Body of pancreas (tissue), 4 donors: ENCODE measurements at regions not wholly inside any gene's neighbourhood (a gene's known extent, or its start where the extent isn't known, plus 50 kb on each side); places are given as distances from the start of the nearest gene placed in this dataset.

ENCODE experiments used
- POLR2A ChIP-seq, 3 donors: fragments of 450-650 bp; IDR thresholded peaks; one replicate each; pipeline ENCODE4 v1.6.1; 2016; ENCODE audit warnings: antibody characterized with exemption in 3 of 3, mild to moderate bottlenecking in 2 of 3
- TF ChIP-seq, protein P1 (sequence below), 7 experiments: fragments of 450-650 bp in 4 of 7; fragments of 200-600 bp in 3 of 7; sonication (generic) in 3 of 7; IDR thresholded peaks; one replicate each; pipeline ENCODE4 v1.5.1; 2016 to 2019; ENCODE audit warnings: antibody characterized with exemption in 7 of 7

- TF ChIP-seq, protein P1, sequence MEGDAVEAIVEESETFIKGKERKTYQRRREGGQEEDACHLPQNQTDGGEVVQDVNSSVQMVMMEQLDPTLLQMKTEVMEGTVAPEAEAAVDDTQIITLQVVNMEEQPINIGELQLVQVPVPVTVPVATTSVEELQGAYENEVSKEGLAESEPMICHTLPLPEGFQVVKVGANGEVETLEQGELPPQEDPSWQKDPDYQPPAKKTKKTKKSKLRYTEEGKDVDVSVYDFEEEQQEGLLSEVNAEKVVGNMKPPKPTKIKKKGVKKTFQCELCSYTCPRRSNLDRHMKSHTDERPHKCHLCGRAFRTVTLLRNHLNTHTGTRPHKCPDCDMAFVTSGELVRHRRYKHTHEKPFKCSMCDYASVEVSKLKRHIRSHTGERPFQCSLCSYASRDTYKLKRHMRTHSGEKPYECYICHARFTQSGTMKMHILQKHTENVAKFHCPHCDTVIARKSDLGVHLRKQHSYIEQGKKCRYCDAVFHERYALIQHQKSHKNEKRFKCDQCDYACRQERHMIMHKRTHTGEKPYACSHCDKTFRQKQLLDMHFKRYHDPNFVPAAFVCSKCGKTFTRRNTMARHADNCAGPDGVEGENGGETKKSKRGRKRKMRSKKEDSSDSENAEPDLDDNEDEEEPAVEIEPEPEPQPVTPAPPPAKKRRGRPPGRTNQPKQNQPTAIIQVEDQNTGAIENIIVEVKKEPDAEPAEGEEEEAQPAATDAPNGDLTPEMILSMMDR (IDR thresholded peaks at IDR 0.05): no peak
- TF ChIP-seq POLR2A (IDR thresholded peaks at IDR 0.05): no peak
Observed at GRCh38 chr15:35307676-35308075, 222.6 kb upstream of the NANOGP8 start.
